IMR-90 (cell line): ENCODE measurements at regions not wholly inside any gene's neighbourhood (a gene's known extent, or its start where the extent isn't known, plus 50 kb on each side); places are given as distances from the start of the nearest gene placed in this dataset.

Source experiments
- ATAC-seq: fragments of 200-7000 bp; cut with Tn5 transposase; 2 replicates; pipeline ENCODE4 v1.9.1; 2020; ENCODE audit warnings: low read depth, mild to moderate bottlenecking, moderate library complexity
- BruUV-seq: library from RNA; stranded (reverse); fragments of 400-500 nt; replicated peaks from 2 replicates; lab custom pipeline; 2021; lab: Mats Ljungman, UMichigan
- CTCF ChIA-PET: fragments of 300-600 bp; formaldehyde crosslinking; extraction: SDS; loops from one replicate; lab custom pipeline; 2021; ENCODE audit warnings: antibody characterized with exemption; lab: Yijun Ruan, JAX
- POLR2A ChIA-PET: fragments of 300-600 bp; sonication (Branson Sonifier 250); formaldehyde crosslinking; loops from one replicate; lab custom pipeline; 2022; ENCODE audit warnings: antibody characterized with exemption; ENCODE audit not compliant: unreplicated experiment; lab: Charles Lee
- DNase-seq: peaks from one replicate; pipeline ENCODE4 v3.0.0; 2013
- H2AFZ ChIP-seq: replicated peaks from 2 replicates; pipeline ENCODE3; 2013; ENCODE audit warnings: low read length, mild to moderate bottlenecking; ENCODE audit not compliant: poor library complexity
- H2AK5ac ChIP-seq: 2 replicates; pipeline ENCODE4 v1.6.1; 2013; ENCODE audit warnings: low read depth, low read length, inconsistent platforms
- H2AK9ac ChIP-seq: replicated peaks from 2 replicates; pipeline ENCODE3; 2013; ENCODE audit warnings: mild to moderate bottlenecking, low read depth, low read length, moderate library complexity; ENCODE audit not compliant: poor library complexity
- H2BK120ac ChIP-seq: 2 replicates; pipeline ENCODE4 v1.6.1; 2013; ENCODE audit warnings: low read depth, low read length, inconsistent platforms
- H2BK15ac ChIP-seq: 3 replicates; pipeline ENCODE4 v1.6.1; 2013; ENCODE audit warnings: low read depth, low read length, inconsistent platforms
- H2BK20ac ChIP-seq: 2 replicates; pipeline ENCODE4 v1.6.1; 2013; ENCODE audit warnings: low read depth, mild to moderate bottlenecking, inconsistent platforms, low read length, moderate library complexity
- H2BK5ac ChIP-seq: 2 replicates; pipeline ENCODE4 v1.6.1; 2013; ENCODE audit warnings: mild to moderate bottlenecking, low read depth, low read length, inconsistent platforms; ENCODE audit not compliant: poor library complexity, severe bottlenecking
- H3K14ac ChIP-seq: replicated peaks from 2 replicates; pipeline ENCODE4 v1.6.1; 2013; ENCODE audit warnings: low read depth, low read length, inconsistent platforms
- H3K18ac ChIP-seq: 2 replicates; pipeline ENCODE4 v1.6.1; 2013; ENCODE audit warnings: low read depth, low read length, control low read depth
- H3K23ac ChIP-seq: 2 replicates; pipeline ENCODE4 v1.6.1; 2013; ENCODE audit warnings: low read depth, low read length, inconsistent platforms
- H3K27ac ChIP-seq: 2 replicates; pipeline ENCODE4 v1.5.1; 2013; ENCODE audit warnings: mild to moderate bottlenecking, control low read depth, low read length; ENCODE audit not compliant: insufficient read depth
- H3K27me3 ChIP-seq: 2 replicates; pipeline ENCODE4 v1.6.1; 2013; ENCODE audit warnings: low read length; ENCODE audit not compliant: control insufficient read depth, insufficient read depth
- H3K36me3 ChIP-seq: 2 replicates; pipeline ENCODE4 v1.6.1; 2013; ENCODE audit warnings: low read length, mixed read lengths; ENCODE audit not compliant: control insufficient read depth, insufficient read depth
- H3K4ac ChIP-seq: 2 replicates; pipeline ENCODE4 v1.6.1; 2013; ENCODE audit warnings: low read depth, low read length, inconsistent platforms
- H3K4me1 ChIP-seq: 2 replicates; pipeline ENCODE4 v1.6.1; 2013; ENCODE audit warnings: low read length, mixed read lengths; ENCODE audit not compliant: control insufficient read depth, insufficient read depth
- H3K4me2 ChIP-seq: 2 replicates; pipeline ENCODE4 v1.6.1; 2013; ENCODE audit warnings: low read depth, mild to moderate bottlenecking, control low read depth, low read length, moderate library complexity
- H3K4me3 ChIP-seq: 2 replicates; pipeline ENCODE4 v1.5.1; 2013; ENCODE audit warnings: low read depth, mild to moderate bottlenecking, control low read depth, low read length, moderate library complexity; ENCODE audit not compliant: insufficient read depth
- H3K56ac ChIP-seq: 2 replicates; pipeline ENCODE4 v1.6.1; 2013; ENCODE audit warnings: low read length, inconsistent platforms; ENCODE audit not compliant: insufficient read depth; ENCODE audit errors: extremely low read depth
- H3K79me1 ChIP-seq, 2 experiments: 2 replicates each; pipeline ENCODE4 v1.6.1; 2013; ENCODE audit warnings: low read length in 2 of 2, inconsistent platforms in 1 of 2, low read depth in 1 of 2
- H3K9ac ChIP-seq: 2 replicates; pipeline ENCODE4 v1.6.1; 2013; ENCODE audit warnings: low read depth, low read length, control low read depth
- H3K9me1 ChIP-seq: 2 replicates; pipeline ENCODE4 v1.6.1; 2013; ENCODE audit warnings: low read length, inconsistent platforms; ENCODE audit not compliant: insufficient read depth
- H3K9me3 ChIP-seq: 2 replicates; pipeline ENCODE4 v1.6.1; 2013; ENCODE audit warnings: low read length; ENCODE audit not compliant: control insufficient read depth, insufficient read depth
- H4K20me1 ChIP-seq: 2 replicates; pipeline ENCODE4 v1.6.1; 2013; ENCODE audit warnings: low read length, inconsistent platforms; ENCODE audit not compliant: insufficient read depth
- H4K5ac ChIP-seq: 2 replicates; pipeline ENCODE4 v1.6.1; 2013; ENCODE audit warnings: mild to moderate bottlenecking, low read depth, low read length, control low read depth
- H4K8ac ChIP-seq, 2 experiments: 2 replicates each; pipeline ENCODE4 v1.6.1; 2013; ENCODE audit warnings: low read depth in 2 of 2, low read length in 2 of 2, control low read depth in 1 of 2, inconsistent platforms in 1 of 2
- H4K91ac ChIP-seq: 2 replicates; pipeline ENCODE4 v1.6.1; 2013; ENCODE audit warnings: low read depth, low read length, inconsistent platforms; ENCODE audit not compliant: insufficient read depth
- CEBPB ChIP-seq: IDR thresholded peaks from 2 replicates; pipeline ENCODE4 v1.6.1; 2012; ENCODE audit warnings: low read depth, low read length, improper control_type of control experiment
- CTCF ChIP-seq: conservative IDR thresholded peaks from 2 replicates; pipeline ENCODE4 v1.5.1; 2012; ENCODE audit warnings: mild to moderate bottlenecking, low read depth, low read length, improper control_type of control experiment
- dilution Hi-C: fragments of 300-500 bp; cut with HindIII; formaldehyde crosslinking; loops from one replicate; pipeline ENCODE4 v1.14.3; 2018; ENCODE audit warnings: low sequenced_read_pairs; ENCODE audit not compliant: unreplicated experiment
- in situ Hi-C: fragments of 300-500 bp; cut with MboI; formaldehyde crosslinking; loops from 3 replicates; pipeline ENCODE4 v1.14.3; 2019; ENCODE audit warnings: low sequenced_read_pairs, inconsistent platforms, mixed read lengths
- intact Hi-C: fragments of 100-400 bp; cut with micrococcal nuclease; formaldehyde crosslinking; loops from 2 replicates; pipeline ENCODE4 v1.10.0; 2022

DNA sequence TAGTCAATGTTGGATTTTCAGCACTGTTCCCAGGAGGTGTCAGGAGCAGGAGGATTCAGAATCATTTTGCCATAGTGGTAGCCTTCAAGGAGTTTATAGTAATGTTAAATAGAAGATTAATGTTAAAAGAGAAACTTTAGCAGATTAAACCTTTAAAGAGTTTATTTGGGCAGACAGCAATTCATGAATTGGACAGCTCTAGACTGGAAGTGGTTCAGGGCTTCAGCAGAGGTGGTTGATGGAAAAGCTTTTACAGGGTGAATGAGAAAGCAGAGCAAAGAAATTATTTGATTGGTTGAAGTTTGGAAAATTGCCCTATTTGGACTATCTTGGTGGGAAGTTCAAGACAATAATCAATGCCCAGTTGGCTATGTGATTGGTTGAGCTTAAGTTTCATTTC lies 416.6 kb upstream of the TBL1XR1 start:
- no TSS peak for BruUV-seq
- Histone ChIP-seq H4K8ac (no peak overlapping the region; a peak in 1 of 4 replicates), H3K9me1 (peaks cover 7% of the 10 kb centered on the region; the same call in 1 of the 2 replicates), H3K36me3 (no peaks in the 10 kb centered on the region), H3K27ac (no peak overlapping the region), H3K27me3 (no peaks in the 10 kb centered on the region), H2BK20ac (peak overlapping the region; percentile 24; the same call in 1 of the 2 replicates), H3K4ac (no peak overlapping the region), H3K4me1 (peaks cover 14% of the 10 kb centered on the region; the same call in 1 of the 2 replicates), H2AK5ac (no peak overlapping the region), H2BK120ac (no peak overlapping the region; the same call in 1 of the 2 replicates), H3K23ac (no peak overlapping the region), H4K5ac (no peak overlapping the region; the same call in 1 of the 2 replicates), H3K56ac (no peak overlapping the region), H2BK15ac (no peak overlapping the region), H4K20me1 (no peaks in the 10 kb centered on the region), H3K18ac (peak overlapping the region; percentile 16; the same call in 1 of the 2 replicates), H3K4me2 (no peak overlapping the region), H3K14ac (no peak overlapping the region), H2BK5ac (no peak overlapping the region), H3K9me3 (no peaks in the 10 kb centered on the region), H2AK9ac (no peak overlapping the region), H3K79me1 (no peaks in the 10 kb centered on the region), H3K4me3 (no peak overlapping the region), H2AFZ (no peak overlapping the region), H3K9ac (no peak overlapping the region), H4K91ac (no peak overlapping the region)
- dilution Hi-C loops (no loop called here), in situ Hi-C loops (no loop called here), intact Hi-C loops (loop anchor here (10.0 kb wide), 1 partner anchor 771 kb away; no protein-coding TSS in a partner anchor)
- ChIA-PET CTCF (interaction anchor here (0.7 kb wide), 1 partner anchor 718 kb away, joined by 4 read pairs; no protein-coding TSS in a partner anchor), POLR2A (no interaction called here)
- ATAC-seq (no peak), DNase-seq (no peak)
- no peak for TF ChIP-seq CEBPB
- TF ChIP-seq CTCF = no peak
